Hematopoietic multipotent progenitor cell (in vitro differentiated cells): ENCODE measurements at regions not wholly inside any gene's neighbourhood (a gene's known extent, or its start where the extent isn't known, plus 50 kb on each side); places are given as distances from the start of the nearest gene placed in this dataset.

Experiments used
- DNase-seq, 3 donors: peaks; one replicate each; pipeline ENCODE4 v3.0.0-alpha.2; 2011 to 2015; ENCODE audit warnings: low read depth in 2 of 3, low spot score in 2 of 3

DNA sequence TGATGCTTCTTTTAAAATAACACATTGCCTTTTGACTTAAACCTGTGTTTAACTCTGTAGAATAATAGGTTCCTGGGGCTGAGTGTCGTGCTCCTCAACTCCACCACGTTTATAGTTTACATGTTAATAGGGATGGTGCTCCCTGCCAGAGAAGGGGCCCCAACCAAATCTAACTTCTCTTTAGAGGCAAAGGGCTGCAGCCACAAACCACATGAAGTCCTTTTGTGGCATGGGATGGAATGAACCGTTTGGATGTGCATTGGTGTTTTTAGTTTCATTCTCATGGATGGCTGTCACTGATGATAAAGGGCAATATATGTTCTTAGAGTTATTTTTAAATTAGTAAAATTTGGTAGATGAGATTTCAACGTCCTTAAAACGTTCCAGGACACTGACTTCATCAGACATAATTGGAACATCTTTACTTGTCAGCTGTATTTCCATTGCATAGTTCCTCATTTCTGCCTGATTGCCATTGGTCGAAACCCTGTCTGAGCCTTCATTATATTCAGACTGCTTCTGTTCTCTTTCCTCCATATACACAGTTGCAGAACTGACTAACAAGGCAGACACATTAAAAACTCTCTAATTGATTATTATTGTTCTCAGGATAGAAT is 60.4 kb upstream of the HPF1 start:
- DNase-seq = peak in 2 of 3 donors; percentile 18 to 72

DNA sequence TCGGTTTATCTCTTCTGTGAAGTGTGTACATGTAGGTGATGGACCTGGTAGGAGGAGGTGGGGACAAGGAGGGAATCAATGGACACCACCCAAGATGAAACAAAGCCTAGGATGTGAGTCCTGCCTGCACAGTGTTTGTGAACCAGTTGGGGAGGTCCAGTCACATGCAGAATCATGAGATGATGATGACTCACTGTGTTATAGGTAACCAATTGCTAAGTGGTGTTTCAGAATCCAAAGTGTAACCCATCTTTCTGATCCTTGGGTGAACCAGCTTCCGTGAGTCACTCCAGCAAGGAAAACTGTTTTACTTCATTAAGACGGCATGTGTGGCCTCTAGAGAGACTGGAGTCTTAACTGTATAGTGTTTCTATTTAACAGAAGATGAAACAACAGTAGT is 57.9 kb upstream of the HPF1 start:
- DNase-seq = no peak

DNA sequence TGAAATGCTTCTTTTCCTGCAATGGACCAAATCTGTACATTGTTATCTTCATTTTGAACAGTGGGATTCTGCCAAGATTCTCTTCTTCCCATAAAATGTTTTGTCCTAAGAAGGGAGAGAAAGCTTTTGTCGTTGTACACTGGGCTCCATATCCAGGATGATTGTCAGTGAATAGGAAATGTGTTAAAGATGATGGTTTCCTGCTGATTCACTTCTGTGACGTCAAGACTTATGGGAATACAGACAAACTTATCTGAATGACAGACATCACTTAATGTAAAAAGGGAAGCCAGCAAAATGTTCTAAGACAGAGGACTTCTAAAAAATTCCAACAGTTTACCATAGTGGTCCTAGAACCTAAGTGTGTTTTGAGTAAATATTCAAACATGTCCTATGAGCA is 53.7 kb upstream of the HPF1 start:
- no peak for DNase-seq

DNA sequence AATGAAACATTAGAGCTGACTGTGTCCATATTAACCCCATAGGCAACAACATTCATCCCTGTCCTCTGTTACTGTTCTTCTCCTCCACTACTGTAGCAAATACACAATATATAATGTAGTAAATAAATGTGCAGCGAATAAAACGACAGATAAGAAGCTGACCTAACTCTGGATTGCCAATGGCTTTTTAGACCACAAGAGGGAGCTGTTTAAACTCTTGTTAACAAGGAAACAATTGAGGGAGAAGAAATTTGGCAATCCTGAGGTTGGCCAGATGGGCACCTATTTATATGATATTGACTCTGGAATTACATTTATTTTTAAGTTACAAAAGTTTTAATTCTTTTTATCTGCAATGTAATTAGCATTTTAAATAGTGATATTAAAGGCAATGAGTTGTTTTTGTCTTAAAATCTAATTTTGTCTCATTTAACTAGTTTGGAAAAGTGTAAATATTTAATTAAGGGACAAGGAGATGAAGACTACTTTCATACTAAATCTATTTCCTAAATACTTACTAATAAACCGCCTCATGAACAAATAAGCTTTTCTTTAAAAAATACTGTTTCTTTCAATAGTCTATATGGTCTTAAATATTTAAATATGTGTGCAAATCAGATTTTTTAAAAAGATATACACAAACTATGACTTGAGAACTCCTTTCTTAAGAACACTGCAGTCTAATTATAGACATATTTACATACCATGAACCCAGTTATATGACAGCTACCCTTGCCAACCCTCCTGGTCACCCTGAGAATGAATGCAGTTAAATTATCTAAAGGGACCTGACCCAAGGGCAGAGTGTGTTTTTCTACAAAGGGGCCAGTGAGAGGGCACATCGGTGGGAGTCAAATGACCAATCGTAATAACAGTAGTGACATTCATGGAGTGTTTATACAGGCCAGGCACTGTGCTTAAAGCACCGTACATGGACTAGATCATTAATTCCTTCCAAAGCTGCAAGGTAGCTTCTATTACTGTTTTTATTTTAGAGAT is 52.9 kb upstream of the HPF1 start:
- DNase-seq = peak; percentile 10 to 89 (median 67)

DNA sequence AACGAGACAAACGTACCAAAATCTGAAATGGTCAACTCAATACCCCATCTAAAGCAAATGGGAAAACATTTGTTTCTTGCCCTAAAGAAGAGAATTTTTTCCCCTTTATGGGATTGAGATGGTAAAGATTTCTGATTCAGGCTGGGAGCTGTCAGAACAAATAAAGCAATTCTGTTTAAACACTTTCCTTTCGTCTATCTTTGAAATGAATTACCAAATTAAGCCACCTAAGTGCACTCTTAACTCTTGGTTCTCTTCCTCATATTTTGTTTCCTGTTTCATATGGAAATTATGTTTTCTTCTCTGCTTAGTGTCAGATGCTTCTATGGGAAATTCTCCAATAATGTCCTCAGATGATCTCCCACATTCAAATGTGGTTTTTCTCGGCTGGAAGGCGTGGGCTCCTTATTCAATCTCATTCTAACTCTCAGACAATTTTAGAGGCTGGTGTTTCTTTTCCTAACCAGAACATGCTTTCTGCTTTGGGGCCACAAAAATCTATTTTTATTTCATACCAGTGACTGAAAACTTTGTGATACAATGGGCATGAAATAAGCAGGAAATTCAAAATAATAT is 50.3 kb upstream of the HPF1 start:
- DNase-seq = no peak
